ENCODE measurements at regions not wholly inside any gene's neighbourhood (a gene's known extent, or its start where the extent isn't known, plus 50 kb on each side); places are given as distances from the start of the nearest gene placed in this dataset.

DNA sequence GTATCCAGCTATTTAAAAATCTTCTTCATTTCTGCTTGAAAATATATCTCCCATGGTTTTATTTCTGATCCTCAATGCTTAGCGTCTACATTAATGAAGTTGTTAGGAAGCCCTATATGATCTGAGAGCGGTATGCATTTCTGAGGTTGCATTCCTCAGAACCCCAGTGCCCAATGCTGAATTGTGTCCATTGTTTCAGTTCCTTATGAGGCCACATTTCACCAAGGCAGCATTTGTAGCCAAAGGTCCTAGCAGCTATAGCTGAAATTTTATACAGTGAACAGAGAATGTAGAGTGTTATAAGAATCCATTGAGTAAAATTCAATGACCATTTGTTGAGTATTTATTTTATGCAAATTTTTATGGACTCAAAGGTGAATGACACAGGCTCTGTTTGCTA, 209.5 kb downstream of the PCDH7 start:
- no peaks in the 10 kb centered on the region for H3K4me1 ChIP-seq (ENCODE audit: insufficient read depth, low read length, poor library complexity, severe bottlenecking)
- no TSS peak for BruUV-seq (replicated peaks)
- POLR2A ChIA-PET = interaction anchor here (0.7 kb wide), 1 partner anchor 11 kb away, joined by 3 read pairs; no protein-coding TSS in a partner anchor

GRCh38 chr4:30930276-30930675, 210.1 kb downstream of the PCDH7 start:
- intact Hi-C loops (cut with micrococcal nuclease; ENCODE audit: unreplicated experiment) = no loop called here
- no peak overlapping the region for H3K27ac ChIP-seq (ENCODE audit: low read depth, low read length, poor library complexity, severe bottlenecking)
- DNase-seq (ENCODE audit: low spot score) = no peak
- H2AFZ ChIP-seq (ENCODE audit: low read length) = no peak overlapping the region
- H3K4me2 ChIP-seq (ENCODE audit: low read length) = no peak overlapping the region
- H3K36me3 ChIP-seq (ENCODE audit: insufficient read depth, low read length) = no peaks in the 10 kb centered on the region
- H4K20me1 ChIP-seq (ENCODE audit: insufficient read depth, low read length) = no peaks in the 10 kb centered on the region
- H3K79me2 ChIP-seq (ENCODE audit: insufficient read depth, low read depth, low read length) = no peaks in the 10 kb centered on the region
- H3K4me1 ChIP-seq (ENCODE audit: insufficient read depth, low read length, poor library complexity, severe bottlenecking) = no peaks in the 10 kb centered on the region
- H3K9me2 ChIP-seq (ENCODE audit: insufficient read depth, low read length) = no peaks in the 10 kb centered on the region
- POLR2A ChIA-PET = no interaction called here
- BruUV-seq (replicated peaks) = no TSS peak
- H3K4me3 ChIP-seq (ENCODE audit: low read depth, low read length, poor library complexity, severe bottlenecking) = no peak overlapping the region
- no peak for TF ChIP-seq CTCF (conservative IDR thresholded peaks at IDR 0.05; ENCODE audit: low read length)
- TF ChIP-seq EZH2phosphoT487 (IDR thresholded peaks at IDR 0.05; ENCODE audit: borderline replicate concordance, low read depth, low read length) = no peak
- no peaks in the 10 kb centered on the region for H3K9me3 ChIP-seq (ENCODE audit: low read length)
- CTCF ChIA-PET (ENCODE audit: unreplicated experiment) = no interaction called here

More for the DNA sequence above, 209.5 kb downstream of the PCDH7 start:
- no peak for DNase-seq (ENCODE audit: low spot score)
- intact Hi-C loops (cut with micrococcal nuclease; ENCODE audit: unreplicated experiment) = no loop called here
- Histone ChIP-seq H3K9me3 (ENCODE audit: low read length) (no peaks in the 10 kb centered on the region), H2AFZ (ENCODE audit: low read length) (no peak overlapping the region), H3K79me2 (ENCODE audit: insufficient read depth, low read depth, low read length) (no peaks in the 10 kb centered on the region), H3K4me3 (ENCODE audit: low read depth, low read length, poor library complexity, severe bottlenecking) (no peak overlapping the region), H4K20me1 (ENCODE audit: insufficient read depth, low read length) (no peaks in the 10 kb centered on the region), H3K9me2 (ENCODE audit: insufficient read depth, low read length) (no peaks in the 10 kb centered on the region), H3K36me3 (ENCODE audit: insufficient read depth, low read length) (no peaks in the 10 kb centered on the region), H3K4me2 (ENCODE audit: low read length) (no peak overlapping the region), H3K27ac (ENCODE audit: low read depth, low read length, poor library complexity, severe bottlenecking) (no peak overlapping the region)
- TF ChIP-seq CTCF (conservative IDR thresholded peaks at IDR 0.05; ENCODE audit: low read length) (no peak), EZH2phosphoT487 (IDR thresholded peaks at IDR 0.05; ENCODE audit: borderline replicate concordance, low read depth, low read length) (no peak)
- CTCF ChIA-PET (ENCODE audit: unreplicated experiment) = no interaction called here

DNA sequence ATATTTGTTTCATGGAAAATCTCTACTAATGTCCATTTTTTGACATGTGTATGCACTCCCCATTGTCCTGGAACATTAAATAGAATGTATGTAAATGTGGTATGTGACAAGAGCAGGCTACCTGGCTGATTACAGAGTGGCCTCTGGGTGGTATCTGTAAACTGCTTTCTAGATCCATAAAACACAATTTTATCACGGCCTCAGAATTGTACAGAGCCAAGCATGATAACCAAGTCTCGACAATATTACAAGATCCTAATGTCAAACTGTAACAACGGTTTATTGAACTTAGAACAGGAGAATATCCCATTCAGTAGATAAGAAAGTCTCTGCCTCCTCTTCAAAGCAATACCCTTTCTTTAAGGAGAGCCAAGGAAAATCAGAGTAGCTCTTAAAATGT, 212.4 kb downstream of the PCDH7 start:
- Histone ChIP-seq H3K9me3 (ENCODE audit: low read length) (no peaks in the 10 kb centered on the region), H3K79me2 (ENCODE audit: insufficient read depth, low read depth, low read length) (no peaks in the 10 kb centered on the region), H4K20me1 (ENCODE audit: insufficient read depth, low read length) (no peaks in the 10 kb centered on the region), H3K9me2 (ENCODE audit: insufficient read depth, low read length) (no peaks in the 10 kb centered on the region), H3K4me3 (ENCODE audit: low read depth, low read length, poor library complexity, severe bottlenecking) (no peak overlapping the region), H3K36me3 (ENCODE audit: insufficient read depth, low read length) (no peaks in the 10 kb centered on the region), H3K27ac (ENCODE audit: low read depth, low read length, poor library complexity, severe bottlenecking) (no peak overlapping the region), H3K4me1 (ENCODE audit: insufficient read depth, low read length, poor library complexity, severe bottlenecking) (no peaks in the 10 kb centered on the region), H3K4me2 (ENCODE audit: low read length) (no peak overlapping the region), H2AFZ (ENCODE audit: low read length) (no peak overlapping the region)
- TF ChIP-seq CTCF (conservative IDR thresholded peaks at IDR 0.05; ENCODE audit: low read length) (no peak), EZH2phosphoT487 (IDR thresholded peaks at IDR 0.05; ENCODE audit: borderline replicate concordance, low read depth, low read length) (no peak)
- no peak for DNase-seq (ENCODE audit: low spot score)
- ChIA-PET CTCF (ENCODE audit: unreplicated experiment) (no interaction called here), POLR2A (no interaction called here)
- intact Hi-C loops (cut with micrococcal nuclease; ENCODE audit: unreplicated experiment) = no loop called here
- no TSS peak for BruUV-seq (replicated peaks)
